T-helper 1 cell treated with Interleukin-12 subunit alpha and Interleukin-12 subunit beta and Interleukin-4 antibody, amounts not matched to agents 30 ng/mL and 1 ng/mL, for 36 hours (primary cell): ENCODE measurements at regions not wholly inside any gene's neighbourhood (a gene's known extent, or its start where the extent isn't known, plus 50 kb on each side); places are given as distances from the start of the nearest gene placed in this dataset.

Experiments used
- intact Hi-C: fragments of 100-400 bp; cut with micrococcal nuclease; formaldehyde crosslinking; loops from one replicate; pipeline ENCODE4 v1.15.1; 2024

DNA sequence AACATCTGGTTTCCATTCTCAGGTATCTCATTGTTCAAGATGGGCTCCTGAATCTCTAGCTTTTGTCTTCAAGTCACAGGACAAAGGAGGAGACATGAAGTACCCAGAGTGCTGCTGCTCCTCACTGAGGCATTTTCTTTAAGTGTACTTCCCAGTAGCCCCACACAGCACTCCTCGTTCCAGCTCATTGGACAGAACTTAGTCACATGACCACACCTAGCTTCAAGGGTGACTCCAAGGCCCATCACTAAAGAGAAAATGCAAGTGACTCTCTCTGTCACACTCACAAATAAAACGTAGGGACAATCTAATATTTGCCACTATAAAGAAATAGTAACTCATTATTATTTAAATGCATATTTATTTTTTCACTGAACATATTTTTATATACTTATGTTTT lies 58.3 kb upstream of the NEUROD6 start:
- intact Hi-C loops, result no loop called here

DNA sequence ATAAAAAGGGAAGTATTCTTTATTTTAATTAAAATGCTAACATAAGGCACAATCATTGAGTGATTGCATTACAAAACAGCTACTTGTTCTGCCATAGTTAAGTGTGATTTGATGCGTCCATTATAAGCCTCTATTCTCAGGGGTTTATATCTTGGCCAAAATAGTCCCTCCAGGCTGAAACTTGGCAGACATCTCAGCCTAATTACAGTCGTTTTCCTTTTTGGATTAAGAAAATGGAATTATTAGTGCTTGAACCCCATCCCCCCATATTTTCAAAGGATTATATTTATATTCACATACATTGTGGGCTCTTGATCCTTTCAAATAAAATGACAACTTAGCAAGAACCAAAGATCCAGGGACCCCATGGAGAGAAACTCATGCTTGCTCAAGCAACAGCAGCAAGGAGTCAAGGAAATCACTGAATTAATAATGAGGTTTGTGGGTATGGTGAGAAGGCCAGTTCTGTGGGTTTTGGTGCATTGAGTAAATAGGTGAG lies 66.7 kb upstream of the NEUROD6 start:
- intact Hi-C loops, result no loop called here

DNA sequence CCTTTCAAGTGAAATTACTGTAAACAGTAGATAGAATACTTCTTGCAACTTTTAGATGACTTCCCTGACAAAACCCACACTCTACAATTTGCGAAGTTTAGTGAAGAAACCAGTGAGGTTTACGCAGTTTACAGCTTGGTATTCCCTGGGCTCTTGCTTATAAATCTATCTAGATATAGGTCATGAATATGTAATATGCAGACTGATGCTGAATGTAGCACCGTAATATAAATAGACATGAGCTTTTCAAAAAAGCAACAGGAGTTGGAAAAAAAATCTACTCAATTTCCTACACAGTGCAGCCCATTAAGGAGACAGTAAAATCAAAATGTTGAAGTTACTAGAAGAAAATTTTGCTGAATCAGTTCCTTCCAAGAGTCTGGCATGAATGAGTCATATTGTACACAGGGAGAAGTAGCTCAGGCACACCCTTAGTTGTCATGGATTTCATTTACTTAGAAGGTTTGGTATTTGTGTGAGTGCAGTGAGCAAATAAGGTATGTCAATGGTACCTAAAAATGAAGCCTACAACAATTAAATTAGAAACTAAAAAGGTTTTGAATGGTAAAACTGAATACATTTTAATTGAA lies 67.7 kb upstream of the NEUROD6 start:
- intact Hi-C loops, result no loop called here

DNA sequence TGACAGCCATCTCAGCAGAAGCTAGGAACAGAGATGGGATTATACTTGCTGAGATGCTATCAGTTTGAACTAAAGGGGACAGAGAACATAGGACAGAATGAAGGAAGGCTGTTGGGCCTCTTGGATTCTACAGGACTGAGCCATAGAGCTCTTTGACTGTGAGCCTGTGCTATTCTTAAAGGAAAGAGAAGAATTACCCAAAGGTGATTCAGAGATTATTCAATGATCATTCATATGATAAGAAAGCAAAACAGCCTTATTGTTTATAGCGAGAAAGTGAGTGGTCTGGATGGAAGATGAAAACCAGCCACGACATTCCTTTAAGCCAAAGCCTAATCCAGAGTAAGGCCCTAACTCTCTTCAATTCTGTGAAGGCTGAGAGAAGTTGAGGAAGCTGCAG lies 69.7 kb upstream of the NEUROD6 start:
- intact Hi-C loops, result no loop called here

DNA sequence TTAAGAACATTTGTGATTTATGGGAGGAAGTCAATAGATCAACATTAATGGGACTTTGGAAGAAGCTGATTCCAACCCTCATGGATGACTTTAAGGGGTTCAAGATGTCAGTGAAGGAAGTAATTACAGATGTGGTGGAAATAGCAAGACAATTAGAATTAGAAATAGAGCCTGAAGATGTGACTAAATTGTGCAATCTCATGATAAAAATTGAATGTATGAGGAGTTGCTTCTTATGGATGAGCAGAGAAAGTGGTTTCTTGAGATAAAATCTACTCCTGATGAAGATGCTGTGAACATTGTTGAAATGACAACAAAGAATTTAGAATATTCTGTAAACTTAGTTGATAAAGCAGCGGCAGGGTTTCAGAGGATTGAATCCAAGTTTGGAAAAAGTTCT lies 70.9 kb upstream of the NEUROD6 start:
- intact Hi-C loops, result no loop called here

DNA sequence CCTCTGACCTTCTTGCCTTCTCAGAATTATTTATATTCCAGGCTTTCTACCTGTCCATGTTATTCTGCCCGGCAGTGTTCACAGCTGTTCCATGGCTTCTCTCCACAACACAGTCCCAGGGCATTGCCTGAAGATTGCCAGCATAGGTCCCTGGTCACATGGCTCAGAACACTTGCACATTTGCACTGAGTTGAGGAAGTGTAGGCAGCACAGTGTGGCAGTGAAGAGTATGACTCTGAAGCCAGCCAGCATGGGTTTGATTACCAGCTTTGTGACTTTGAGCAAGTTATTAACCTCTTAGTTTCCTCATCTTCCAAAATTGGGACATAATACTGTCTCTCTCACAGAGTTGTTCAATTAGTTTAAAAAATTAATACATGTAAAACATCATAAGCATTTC lies 73.2 kb upstream of the NEUROD6 start:
- intact Hi-C loops, result no loop called here

DNA sequence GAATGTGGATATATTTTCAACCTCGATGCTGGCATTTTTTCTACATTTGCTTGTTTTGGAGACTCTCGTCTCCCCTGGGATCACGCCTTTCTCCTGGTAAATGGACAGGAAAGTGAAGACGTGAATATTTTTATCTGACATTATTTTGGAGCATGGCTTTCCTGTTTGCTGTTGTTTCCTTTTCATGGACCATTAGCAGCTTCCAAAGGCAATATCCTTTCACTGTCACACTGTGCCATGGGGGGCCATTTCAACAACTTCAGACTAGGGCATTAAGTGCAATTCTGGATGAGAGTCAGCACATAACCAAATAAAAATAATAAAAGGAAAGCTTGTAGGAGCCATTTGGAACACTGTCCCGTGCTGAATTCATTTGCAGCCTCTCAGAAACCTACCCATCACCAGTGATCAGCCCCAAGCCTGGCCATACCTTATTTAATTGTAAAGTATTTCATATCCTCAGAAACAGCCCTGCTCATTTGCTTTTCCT lies 75.9 kb upstream of the NEUROD6 start:
- intact Hi-C loops, result no loop called here

DNA sequence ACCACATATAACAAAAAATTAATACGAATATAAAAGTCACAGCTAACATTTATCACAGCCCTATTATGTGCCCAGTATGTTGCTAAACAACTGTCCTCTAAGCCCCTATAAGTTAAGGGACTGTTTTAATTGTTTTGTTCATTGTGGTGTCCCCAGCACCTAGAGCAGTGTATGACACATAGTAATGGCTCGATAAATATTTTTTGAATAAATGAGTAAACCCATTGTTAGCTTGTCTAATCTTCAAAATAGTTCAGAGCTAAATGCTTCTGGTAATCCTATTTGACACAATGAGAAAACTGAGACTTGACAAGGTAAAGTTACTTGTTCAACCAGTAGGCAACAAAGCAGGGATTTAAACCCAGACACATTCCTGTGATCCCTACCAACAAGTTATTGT lies 78.4 kb upstream of the NEUROD6 start:
- intact Hi-C loops, result no loop called here

GRCh38 chr7:31419505-31420055 lies 79.1 kb upstream of the NEUROD6 start:
- intact Hi-C loops, result no loop called here

DNA sequence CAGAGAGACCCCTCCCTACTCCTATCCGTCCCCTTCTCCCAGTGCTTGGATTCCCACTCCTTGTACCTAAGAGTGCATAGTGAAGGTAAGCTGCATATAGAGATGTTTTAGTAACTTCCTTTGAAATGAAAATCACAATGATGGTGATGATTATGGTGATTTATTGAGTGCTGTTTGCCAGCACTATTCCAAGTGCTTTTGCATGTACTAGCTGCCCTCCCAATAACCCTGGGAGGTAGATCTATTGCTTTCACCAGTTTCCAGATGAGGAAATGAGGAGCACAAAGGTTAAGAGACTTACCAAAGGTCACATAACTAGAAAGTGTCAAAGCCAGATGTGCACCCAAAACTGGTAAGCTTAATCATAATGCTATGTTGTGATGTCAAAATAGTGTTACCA lies 80.4 kb upstream of the NEUROD6 start:
- intact Hi-C loops, result no loop called here

- intact Hi-C loops, result no loop called here
Measured at GRCh38 chr7:31421607-31422006, 81.1 kb upstream of the NEUROD6 start.

DNA sequence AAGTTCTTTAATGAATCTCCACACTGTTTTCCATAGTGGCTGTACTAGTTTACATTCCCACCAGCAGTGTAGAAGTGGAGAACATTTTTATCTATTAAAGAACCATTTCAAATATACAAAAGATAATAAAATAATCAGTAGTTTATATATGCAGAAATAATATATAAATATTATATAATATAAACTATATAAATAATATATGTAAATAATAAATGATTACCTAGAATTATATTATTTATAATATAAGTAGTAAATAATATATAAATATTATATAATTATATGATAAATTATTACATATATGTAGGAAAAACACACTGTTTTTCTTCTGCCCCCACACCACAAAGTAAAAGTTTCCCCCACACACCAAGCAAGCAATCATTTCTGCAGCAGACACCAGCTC lies 83.5 kb upstream of the NEUROD6 start:
- intact Hi-C loops, result no loop called here

- intact Hi-C loops, result no loop called here
Measured at GRCh38 chr7:31432176-31432575, 81.7 kb upstream of the ITPRID1 start.

GRCh38 chr7:31432836-31433340 lies 81.0 kb upstream of the ITPRID1 start:
- intact Hi-C loops, result no loop called here

GRCh38 chr7:31437250-31437865 lies 76.5 kb upstream of the ITPRID1 start:
- intact Hi-C loops, result no loop called here

DNA sequence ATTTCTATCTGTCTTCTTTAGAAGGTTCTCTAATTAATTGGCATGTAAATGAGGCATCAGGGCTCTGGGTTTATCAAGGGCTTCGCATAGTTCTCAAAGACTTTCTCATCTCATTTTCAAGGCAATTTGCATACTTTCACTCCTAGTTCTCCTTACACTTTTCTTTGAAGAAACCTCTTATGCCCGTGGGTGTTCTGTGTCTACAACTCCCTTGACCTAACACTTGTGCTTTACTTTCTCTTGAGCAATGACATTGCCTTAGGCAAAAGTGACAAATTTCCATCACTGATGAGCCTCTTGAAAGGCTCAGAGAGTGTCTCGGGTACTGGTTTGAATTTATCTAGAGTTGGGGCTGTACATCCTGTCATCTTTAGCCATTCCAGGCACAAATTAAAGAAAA lies 74.7 kb upstream of the ITPRID1 start:
- intact Hi-C loops, result no loop called here

GRCh38 chr7:31440511-31440910 lies 73.4 kb upstream of the ITPRID1 start:
- intact Hi-C loops, result loop anchor here (5.0 kb wide), 1 partner anchor 308 kb away; no protein-coding TSS in a partner anchor

- intact Hi-C loops, result loop anchor here (1.0 to 5.0 kb wide), 3 partner anchors 46 to 310 kb away; no protein-coding TSS in a partner anchor
Measured at GRCh38 chr7:31442626-31443025, 71.3 kb upstream of the ITPRID1 start.

- intact Hi-C loops, result loop anchor here (1.0 to 5.0 kb wide), 3 partner anchors 45 to 311 kb away; no protein-coding TSS in a partner anchor
Measured at GRCh38 chr7:31443457-31443856, 70.4 kb upstream of the ITPRID1 start.

DNA sequence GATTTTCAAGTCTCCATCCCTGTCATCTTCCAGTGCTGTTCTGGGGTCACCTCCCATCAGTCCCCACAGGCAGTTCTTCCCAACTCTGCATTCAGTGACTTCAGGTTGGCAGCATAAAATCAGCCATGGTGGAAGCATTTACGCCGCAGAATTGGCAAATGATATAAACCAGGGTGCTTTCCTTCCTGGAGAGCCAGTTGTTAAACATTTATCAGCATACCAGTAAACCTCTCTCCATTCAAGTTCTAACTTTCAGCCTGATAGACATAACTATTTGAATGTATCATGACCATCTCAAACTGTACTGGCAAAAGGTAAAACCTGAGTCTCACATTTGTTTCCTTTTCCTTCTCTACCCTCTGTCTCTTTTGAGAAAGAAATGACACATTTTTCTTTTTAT lies 69.7 kb upstream of the ITPRID1 start:
- intact Hi-C loops, result loop anchor here (5.0 kb wide), 1 partner anchor 312 kb away; no protein-coding TSS in a partner anchor

DNA sequence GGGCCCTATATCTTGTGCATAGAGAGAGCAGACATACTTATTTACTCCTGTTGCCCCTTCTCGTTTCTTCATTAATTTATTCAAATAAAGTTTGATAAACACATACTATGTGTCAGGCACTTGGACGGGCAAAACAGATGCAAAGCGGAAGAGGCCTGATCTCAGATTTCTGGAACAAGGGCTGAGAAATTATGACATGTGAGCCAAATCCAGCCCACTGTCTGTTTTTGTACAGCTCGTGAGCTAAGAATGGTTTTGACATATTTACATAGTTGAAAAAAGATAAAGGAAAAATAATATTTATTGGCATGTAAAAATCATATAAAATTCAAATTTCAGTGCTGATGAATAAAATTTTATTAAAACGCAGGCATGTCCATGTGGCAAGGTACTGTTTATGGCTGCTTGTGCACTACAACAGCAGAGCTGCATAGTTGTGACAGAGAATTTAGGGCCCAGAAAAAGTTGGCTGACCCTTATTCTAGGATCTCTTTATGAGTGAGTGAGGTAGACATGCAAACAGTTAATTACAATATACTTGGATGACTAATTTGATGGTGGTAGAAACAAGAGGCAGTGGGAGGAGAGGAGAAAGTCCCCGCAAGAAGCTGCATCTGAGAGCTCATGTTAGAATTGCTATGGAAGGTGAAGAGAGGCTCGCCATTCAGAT lies 68.1 kb upstream of the ITPRID1 start:
- intact Hi-C loops, result no loop called here

DNA sequence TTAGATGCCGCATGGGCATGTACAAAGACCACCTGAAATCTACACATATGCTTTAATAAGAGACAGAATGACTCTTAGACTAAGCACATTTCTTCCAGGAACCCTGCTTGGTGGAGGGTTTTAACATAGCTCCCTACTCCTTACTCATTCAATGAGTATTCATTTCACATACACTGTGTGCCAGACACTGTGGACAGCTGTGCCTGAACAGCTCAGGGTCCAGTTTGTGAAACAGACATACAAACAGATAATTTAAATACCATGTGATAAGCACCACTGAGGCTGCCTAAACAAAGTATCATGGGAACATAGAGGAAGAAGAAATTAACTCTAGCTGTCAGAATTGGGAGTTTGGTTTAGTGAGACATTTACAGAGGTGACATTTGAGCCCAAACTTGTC lies 65.2 kb upstream of the ITPRID1 start:
- intact Hi-C loops, result no loop called here
